PC-9 (cell line): ENCODE measurements at regions not wholly inside any gene's neighbourhood (a gene's known extent, or its start where the extent isn't known, plus 50 kb on each side); places are given as distances from the start of the nearest gene placed in this dataset.

Experiments
- BruUV-seq: library from RNA; stranded (reverse); fragments of 400-500 nt; replicated peaks from 2 replicates; lab custom pipeline; 2021; lab: Mats Ljungman, UMichigan
- CTCF ChIA-PET: fragments of 300-600 bp; sonication (Branson Sonifier 250); formaldehyde crosslinking; loops from one replicate; lab custom pipeline; 2022; ENCODE audit warnings: antibody characterized with exemption; lab: Charles Lee
- POLR2A ChIA-PET: fragments of 300-600 bp; sonication (Branson Sonifier 250); formaldehyde crosslinking; loops from one replicate; lab custom pipeline; 2022; ENCODE audit warnings: antibody characterized with exemption; ENCODE audit not compliant: unreplicated experiment; lab: Charles Lee
- DNase-seq, 2 experiments: peaks; one replicate each; pipeline versions ENCODE4 v3.0.0 to v3.0.0-alpha.2; 2015 to 2022; ENCODE audit warnings: mixed read lengths in 1 of 2
- H2AFZ ChIP-seq: fragments of 200-600 bp; sonication (generic); 2 replicates; pipeline ENCODE4 v1.8.1; 2017; ENCODE audit warnings: antibody characterized with exemption
- H3F3A ChIP-seq: fragments of 200-600 bp; sonication (generic); 2 replicates; pipeline ENCODE4 v1.8.1; 2017; ENCODE audit warnings: antibody characterized with exemption, mild to moderate bottlenecking, low read depth; ENCODE audit not compliant: insufficient read depth
- H3K27ac ChIP-seq: fragments of 200-600 bp; sonication (generic); 2 replicates; pipeline ENCODE4 v1.6.1; 2016; ENCODE audit warnings: mixed run types
- H3K27me3 ChIP-seq: fragments of 200-600 bp; sonication (generic); 2 replicates; pipeline ENCODE4 v1.6.1; 2016; ENCODE audit warnings: low read depth, mixed run types; ENCODE audit not compliant: insufficient read depth
- H3K36me3 ChIP-seq: fragments of 200-600 bp; sonication (generic); 2 replicates; pipeline ENCODE4 v1.6.1; 2016; ENCODE audit warnings: low read depth, mixed run types
- H3K4me1 ChIP-seq: fragments of 200-600 bp; sonication (generic); replicated peaks from 2 replicates; pipeline ENCODE4 v1.6.1; 2016; ENCODE audit warnings: mixed run types; ENCODE audit not compliant: insufficient read depth
- H3K4me2 ChIP-seq: fragments of 200-600 bp; sonication (generic); 2 replicates; pipeline ENCODE4 v1.6.1; 2017; ENCODE audit warnings: mixed run types
- H3K4me3 ChIP-seq: fragments of 200-600 bp; sonication (generic); 2 replicates; pipeline ENCODE4 v1.6.1; 2016; ENCODE audit warnings: mixed run types
- H3K79me2 ChIP-seq: fragments of 200-600 bp; sonication (generic); 2 replicates; pipeline ENCODE4 v1.6.1; 2017; ENCODE audit warnings: low read depth, mixed run types
- H3K9me2 ChIP-seq: fragments of 200-600 bp; sonication (generic); 2 replicates; pipeline ENCODE4 v1.8.1; 2017; ENCODE audit warnings: mild to moderate bottlenecking; ENCODE audit not compliant: insufficient read depth
- H3K9me3 ChIP-seq: fragments of 200-600 bp; sonication (generic); 2 replicates; pipeline ENCODE4 v1.8.1; 2016; ENCODE audit warnings: low read depth; ENCODE audit not compliant: insufficient read depth
- H4K20me1 ChIP-seq: fragments of 200-600 bp; sonication (generic); 2 replicates; pipeline ENCODE4 v1.8.1; 2017; ENCODE audit not compliant: insufficient read depth
- CTCF ChIP-seq: fragments of 200-600 bp; sonication (generic); conservative IDR thresholded peaks from 2 replicates; pipeline ENCODE4 v1.6.1; 2017; ENCODE audit warnings: mixed run types, antibody characterized with exemption, mild to moderate bottlenecking, moderate library complexity
- EZH2 ChIP-seq: fragments of 200-600 bp; sonication (generic); IDR thresholded peaks from 2 replicates; pipeline ENCODE4 v1.8.0; 2017; ENCODE audit warnings: antibody characterized with exemption, low read depth
- intact Hi-C: fragments of 100-400 bp; cut with micrococcal nuclease; formaldehyde crosslinking; loops from one replicate; pipeline ENCODE4 v1.10.0; 2022; ENCODE audit not compliant: unreplicated experiment

- H3K36me3 ChIP-seq: no peaks in the 10 kb centered on the region
- no peaks in the 10 kb centered on the region for H3F3A ChIP-seq
- H2AFZ ChIP-seq: no peak overlapping the region
- H3K4me2 ChIP-seq: no peak overlapping the region
- H3K27ac ChIP-seq: no peak overlapping the region
- no peaks in the 10 kb centered on the region for H3K4me1 ChIP-seq
- H4K20me1 ChIP-seq: no peaks in the 10 kb centered on the region
- no peaks in the 10 kb centered on the region for H3K27me3 ChIP-seq
- H3K9me3 ChIP-seq: peaks cover 4% of the 10 kb centered on the region; the same call in 1 of the 2 replicates
- POLR2A ChIA-PET: no interaction called here
- CTCF ChIA-PET: no interaction called here
- DNase-seq: no peak
- no TSS peak for BruUV-seq
- TF ChIP-seq EZH2: no peak
- no peak for TF ChIP-seq CTCF
- intact Hi-C loops: no loop called here
- H3K4me3 ChIP-seq: no peak overlapping the region
- no peaks in the 10 kb centered on the region for H3K79me2 ChIP-seq
- no peaks in the 10 kb centered on the region for H3K9me2 ChIP-seq
Observed at GRCh38 chr14:95381726-95382125, 62.0 kb upstream of the CLMN start.

GRCh38 chr14:95380350-95381042, 60.8 kb upstream of the CLMN start:
- Histone ChIP-seq H3K4me2 (no peak overlapping the region), H3K79me2 (no peaks in the 10 kb centered on the region), H3K36me3 (no peaks in the 10 kb centered on the region), H3K4me3 (no peak overlapping the region), H3K9me2 (no peaks in the 10 kb centered on the region), H2AFZ (no peak overlapping the region), H3F3A (no peaks in the 10 kb centered on the region), H4K20me1 (no peaks in the 10 kb centered on the region), H3K27ac (no peak overlapping the region), H3K27me3 (no peaks in the 10 kb centered on the region), H3K9me3 (peaks cover 4% of the 10 kb centered on the region; the same call in 1 of the 2 replicates), H3K4me1 (no peaks in the 10 kb centered on the region)
- no peak for TF ChIP-seq EZH2
- no peak for TF ChIP-seq CTCF
- ChIA-PET CTCF (no interaction called here), POLR2A (no interaction called here)
- intact Hi-C loops: no loop called here
- no TSS peak for BruUV-seq
- DNase-seq: no peak

GRCh38 chr14:95379634-95380033, 59.9 kb upstream of the CLMN start:
- Histone ChIP-seq H3K27me3 (no peaks in the 10 kb centered on the region), H3K79me2 (no peaks in the 10 kb centered on the region), H3K4me3 (no peak overlapping the region), H3K9me3 (peaks cover 4% of the 10 kb centered on the region; the same call in 1 of the 2 replicates), H4K20me1 (no peaks in the 10 kb centered on the region), H2AFZ (no peak overlapping the region), H3K36me3 (no peaks in the 10 kb centered on the region), H3K9me2 (no peaks in the 10 kb centered on the region), H3F3A (no peaks in the 10 kb centered on the region), H3K27ac (no peak overlapping the region), H3K4me1 (no peaks in the 10 kb centered on the region), H3K4me2 (no peak overlapping the region)
- TF ChIP-seq EZH2 (no peak), CTCF (no peak)
- ChIA-PET POLR2A (no interaction called here), CTCF (no interaction called here)
- intact Hi-C loops: no loop called here
- DNase-seq: no peak
- BruUV-seq: no TSS peak
